ENCODE measurements at regions not wholly inside any gene's neighbourhood (a gene's known extent, or its start where the extent isn't known, plus 50 kb on each side); places are given as distances from the start of the nearest gene placed in this dataset.

DNA sequence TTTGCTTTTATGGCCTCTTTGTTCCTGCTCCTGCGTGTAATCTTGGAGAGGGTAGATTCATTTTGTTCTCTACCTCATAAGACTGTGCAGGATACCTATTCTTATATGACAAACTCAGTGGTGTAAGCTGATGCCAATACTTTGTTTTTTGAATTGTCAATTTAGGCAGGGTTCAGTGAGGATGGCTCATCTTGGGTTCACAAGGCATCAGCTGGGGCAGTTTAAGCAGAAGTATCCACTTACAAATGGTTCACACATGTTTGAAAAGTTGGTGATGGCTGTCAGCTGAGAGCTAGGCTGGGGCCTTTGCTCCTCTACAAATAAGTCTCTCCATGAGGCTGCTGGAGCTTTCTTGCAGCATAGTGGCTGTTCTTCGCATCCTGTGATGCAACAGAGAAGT is 920.6 kb upstream of the PIK3C3 start:
- H3K27me3 Mint-ChIP-seq (ENCODE audit: low read depth in 2 of 2): no peaks in the 10 kb centered on the region
- no peaks in the 10 kb centered on the region for H3K9me3 ChIP-seq (ENCODE audit: control insufficient read depth, insufficient read depth, low read length)
- H3K27me3 ChIP-seq (ENCODE audit: control insufficient read depth, insufficient read depth, low read length): no peaks in the 10 kb centered on the region
- H3K4me3 ChIP-seq (ENCODE audit: low read length): no peak overlapping the region
- H3K36me3 ChIP-seq (ENCODE audit: control insufficient read depth, insufficient read depth, low read length): no peaks in the 10 kb centered on the region
- no peaks in the 10 kb centered on the region for H3K4me1 ChIP-seq (ENCODE audit: control insufficient read depth, insufficient read depth, low read length)
- H3K9me3 Mint-ChIP-seq: peaks cover 5 to 14% of the 10 kb centered on the region in 2 donors
- TF ChIP-seq, protein P1, sequence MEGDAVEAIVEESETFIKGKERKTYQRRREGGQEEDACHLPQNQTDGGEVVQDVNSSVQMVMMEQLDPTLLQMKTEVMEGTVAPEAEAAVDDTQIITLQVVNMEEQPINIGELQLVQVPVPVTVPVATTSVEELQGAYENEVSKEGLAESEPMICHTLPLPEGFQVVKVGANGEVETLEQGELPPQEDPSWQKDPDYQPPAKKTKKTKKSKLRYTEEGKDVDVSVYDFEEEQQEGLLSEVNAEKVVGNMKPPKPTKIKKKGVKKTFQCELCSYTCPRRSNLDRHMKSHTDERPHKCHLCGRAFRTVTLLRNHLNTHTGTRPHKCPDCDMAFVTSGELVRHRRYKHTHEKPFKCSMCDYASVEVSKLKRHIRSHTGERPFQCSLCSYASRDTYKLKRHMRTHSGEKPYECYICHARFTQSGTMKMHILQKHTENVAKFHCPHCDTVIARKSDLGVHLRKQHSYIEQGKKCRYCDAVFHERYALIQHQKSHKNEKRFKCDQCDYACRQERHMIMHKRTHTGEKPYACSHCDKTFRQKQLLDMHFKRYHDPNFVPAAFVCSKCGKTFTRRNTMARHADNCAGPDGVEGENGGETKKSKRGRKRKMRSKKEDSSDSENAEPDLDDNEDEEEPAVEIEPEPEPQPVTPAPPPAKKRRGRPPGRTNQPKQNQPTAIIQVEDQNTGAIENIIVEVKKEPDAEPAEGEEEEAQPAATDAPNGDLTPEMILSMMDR (IDR thresholded peaks at IDR 0.05): no peak
- H3K4me3 Mint-ChIP-seq: no peak overlapping the region
- no peaks in the 10 kb centered on the region for H3K4me1 Mint-ChIP-seq
- DNase-seq: no peak
- H3K36me3 Mint-ChIP-seq: peaks cover 10% of the 10 kb centered on the region
- no peak overlapping the region for H3K27ac ChIP-seq (ENCODE audit: low read length)
- no CpG with 5 or more reads among the region's 2 CpGs for WGBS (ENCODE audit: insufficient coverage)
- no peak for ATAC-seq
- no peak overlapping the region for H3K27ac Mint-ChIP-seq
- intact Hi-C loops (cut with micrococcal nuclease): no loop called here

DNA sequence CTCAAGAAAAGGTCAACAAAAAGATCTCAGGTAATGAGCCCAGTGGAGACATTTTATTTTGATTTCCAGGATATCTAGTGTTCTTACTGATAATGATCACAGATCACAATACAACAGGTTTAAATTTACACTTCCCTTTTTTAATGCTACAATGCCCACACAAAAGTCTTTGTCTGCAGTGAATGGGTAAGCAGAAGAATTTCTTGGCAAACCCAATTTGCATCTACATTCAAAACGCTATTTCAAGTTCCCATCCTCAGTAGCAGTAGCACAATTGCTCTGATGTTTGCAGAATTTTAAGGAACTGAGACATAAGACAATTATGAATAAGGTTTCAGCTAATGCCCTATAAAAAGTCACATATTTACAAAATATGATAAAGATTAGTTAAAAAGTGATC is 929.4 kb upstream of the PIK3C3 start:
- Mint-ChIP-seq H3K36me3 (no peaks in the 10 kb centered on the region), H3K27ac (no peak overlapping the region), H3K4me3 (no peak overlapping the region), H3K9me3 (peaks cover 7 to 14% of the 10 kb centered on the region in 2 donors), H3K4me1 (no peaks in the 10 kb centered on the region), H3K27me3 (ENCODE audit: low read depth in 2 of 2) (no peaks in the 10 kb centered on the region)
- Histone ChIP-seq H3K4me1 (ENCODE audit: control insufficient read depth, insufficient read depth, low read length) (no peaks in the 10 kb centered on the region), H3K4me3 (ENCODE audit: low read length) (no peak overlapping the region), H3K36me3 (ENCODE audit: control insufficient read depth, insufficient read depth, low read length) (no peaks in the 10 kb centered on the region), H3K9me3 (ENCODE audit: control insufficient read depth, insufficient read depth, low read length) (no peaks in the 10 kb centered on the region), H3K27ac (ENCODE audit: low read length) (no peak overlapping the region), H3K27me3 (ENCODE audit: control insufficient read depth, insufficient read depth, low read length) (no peaks in the 10 kb centered on the region)
- no peak for ATAC-seq
- no peak for DNase-seq
- WGBS (ENCODE audit: insufficient coverage): no CpG with 5 or more reads among the region's 1 CpG
- intact Hi-C loops (cut with micrococcal nuclease): no loop called here
- TF ChIP-seq, protein P1 (IDR thresholded peaks at IDR 0.05): no peak

DNA sequence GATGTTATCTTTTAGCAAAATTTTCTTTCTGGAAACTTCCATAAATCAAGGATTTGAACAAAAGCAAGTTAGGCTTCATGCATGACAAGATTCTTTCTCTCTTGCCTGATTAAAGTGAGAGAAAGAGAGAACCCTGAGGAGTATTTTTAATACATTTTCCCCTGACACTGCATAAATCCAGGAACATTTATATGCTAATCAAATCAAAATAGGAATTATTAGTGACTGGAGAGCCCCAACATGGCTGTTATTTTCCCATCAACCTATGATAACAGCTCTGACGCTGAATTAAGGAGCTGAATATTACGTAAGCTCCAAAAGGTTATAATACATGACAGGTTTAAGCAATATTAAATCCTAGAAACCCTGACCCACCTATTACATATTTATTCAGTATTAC is 930.2 kb upstream of the PIK3C3 start:
- Histone ChIP-seq H3K27me3 (ENCODE audit: control insufficient read depth, insufficient read depth, low read length) (no peaks in the 10 kb centered on the region), H3K9me3 (ENCODE audit: control insufficient read depth, insufficient read depth, low read length) (no peaks in the 10 kb centered on the region), H3K27ac (ENCODE audit: low read length) (no peak overlapping the region), H3K36me3 (ENCODE audit: control insufficient read depth, insufficient read depth, low read length) (no peaks in the 10 kb centered on the region), H3K4me1 (ENCODE audit: control insufficient read depth, insufficient read depth, low read length) (no peaks in the 10 kb centered on the region), H3K4me3 (ENCODE audit: low read length) (no peak overlapping the region)
- WGBS (ENCODE audit: insufficient coverage): 100% methylated on average over 1 of the region's 2 CpGs
- TF ChIP-seq, protein P1 (IDR thresholded peaks at IDR 0.05): no peak
- intact Hi-C loops (cut with micrococcal nuclease): no loop called here
- no peaks in the 10 kb centered on the region for H3K4me1 Mint-ChIP-seq
- no peak overlapping the region for H3K27ac Mint-ChIP-seq
- no peak overlapping the region for H3K4me3 Mint-ChIP-seq
- peaks cover 7 to 14% of the 10 kb centered on the region in 2 donors for H3K9me3 Mint-ChIP-seq
- DNase-seq (no peak), ATAC-seq (no peak)
- H3K36me3 Mint-ChIP-seq: no peaks in the 10 kb centered on the region
- H3K27me3 Mint-ChIP-seq (ENCODE audit: low read depth in 2 of 2): no peaks in the 10 kb centered on the region

DNA sequence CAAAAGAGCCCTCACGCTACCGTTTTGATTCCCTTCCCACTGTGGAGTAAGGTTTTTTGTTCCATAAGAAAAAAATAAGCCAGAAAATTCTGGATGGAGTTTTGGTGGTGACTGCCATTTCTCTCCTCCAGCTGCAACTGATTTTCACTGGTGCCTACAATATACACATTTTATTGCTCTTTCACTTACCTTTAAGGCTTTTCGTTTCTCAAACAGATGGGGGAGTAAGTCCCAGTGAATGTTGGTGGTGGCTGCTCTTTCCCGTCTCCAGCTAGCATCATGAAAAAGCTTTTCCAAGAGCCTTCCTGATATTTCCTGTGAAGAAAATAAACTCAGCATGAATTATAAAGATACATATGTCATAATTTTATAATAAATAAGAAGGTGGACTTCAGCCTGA is 932.5 kb upstream of the PIK3C3 start:
- intact Hi-C loops (cut with micrococcal nuclease): no loop called here
- ATAC-seq: no peak
- H3K27me3 ChIP-seq (ENCODE audit: control insufficient read depth, insufficient read depth, low read length): no peaks in the 10 kb centered on the region
- Mint-ChIP-seq H3K4me1 (no peaks in the 10 kb centered on the region), H3K27me3 (ENCODE audit: low read depth in 2 of 2) (no peaks in the 10 kb centered on the region), H3K9me3 (peaks cover 7 to 17% of the 10 kb centered on the region in 2 donors), H3K4me3 (no peak overlapping the region), H3K36me3 (no peaks in the 10 kb centered on the region), H3K27ac (no peak overlapping the region)
- no CpG with 5 or more reads among the region's 4 CpGs for WGBS (ENCODE audit: insufficient coverage)
- DNase-seq: no peak
- H3K27ac ChIP-seq (ENCODE audit: low read length): no peak overlapping the region
- TF ChIP-seq, protein P1 (IDR thresholded peaks at IDR 0.05): no peak
- H3K4me3 ChIP-seq (ENCODE audit: low read length): no peak overlapping the region
- no peaks in the 10 kb centered on the region for H3K4me1 ChIP-seq (ENCODE audit: control insufficient read depth, insufficient read depth, low read length)
- H3K9me3 ChIP-seq (ENCODE audit: control insufficient read depth, insufficient read depth, low read length): no peaks in the 10 kb centered on the region
- H3K36me3 ChIP-seq (ENCODE audit: control insufficient read depth, insufficient read depth, low read length): no peaks in the 10 kb centered on the region
